OCI-LY1 (cell line): ENCODE measurements at regions not wholly inside any gene's neighbourhood (a gene's known extent, or its start where the extent isn't known, plus 50 kb on each side); places are given as distances from the start of the nearest gene placed in this dataset.

Experiments used
- H2AFZ ChIP-seq: fragments of 200-600 bp; sonication (generic), shearing (Covaris generic); 2 replicates; pipeline ENCODE4 v1.6.0; 2014; ENCODE audit warnings: antibody characterized with exemption, mild to moderate bottlenecking, low read length
- H3F3A ChIP-seq: fragments of 200-600 bp; sonication (generic), shearing (Covaris generic); 2 replicates; pipeline ENCODE4 v1.6.0; 2014; ENCODE audit warnings: mild to moderate bottlenecking, antibody characterized with exemption, low read length, moderate library complexity; ENCODE audit not compliant: insufficient read depth
- H3K27ac ChIP-seq: fragments of 200-600 bp; sonication (generic); 2 replicates; pipeline ENCODE4 v1.5.1; 2014; ENCODE audit warnings: low read length, mixed run types, mild to moderate bottlenecking, low read depth; ENCODE audit not compliant: poor library complexity, severe bottlenecking
- H3K27me3 ChIP-seq: fragments of 200-600 bp; sonication (generic); 2 replicates; pipeline ENCODE4 v1.6.0; 2014; ENCODE audit warnings: antibody characterized with exemption, mild to moderate bottlenecking, low read length, moderate library complexity; ENCODE audit not compliant: insufficient read depth
- H3K36me3 ChIP-seq: fragments of 200-600 bp; sonication (generic); 2 replicates; pipeline ENCODE4 v1.6.1; 2014; ENCODE audit warnings: mild to moderate bottlenecking, antibody characterized with exemption, low read length, moderate library complexity, mixed read lengths; ENCODE audit not compliant: insufficient read depth
- H3K4me1 ChIP-seq: fragments of 200-600 bp; sonication (generic); 2 replicates; pipeline ENCODE4 v1.5.1; 2014; ENCODE audit warnings: mild to moderate bottlenecking, low read length, moderate library complexity; ENCODE audit not compliant: insufficient read depth, severe bottlenecking
- H3K4me2 ChIP-seq: fragments of 200-600 bp; sonication (generic), shearing (Covaris generic); 2 replicates; pipeline ENCODE4 v1.6.1; 2014; ENCODE audit warnings: low read length
- H3K4me3 ChIP-seq: fragments of 200-600 bp; sonication (generic); 2 replicates; pipeline ENCODE4 v1.5.1; 2014; ENCODE audit warnings: low read length, low read depth, mild to moderate bottlenecking, mixed read lengths; ENCODE audit not compliant: poor library complexity, severe bottlenecking
- H3K79me2 ChIP-seq: fragments of 200-600 bp; shearing (Covaris generic); 2 replicates; pipeline ENCODE4 v1.6.1; 2016; ENCODE audit warnings: mixed run types, low read length, mixed read lengths; ENCODE audit not compliant: insufficient read depth
- H3K9ac ChIP-seq: fragments of 200-600 bp; sonication (generic), shearing (Covaris generic); 2 replicates; pipeline ENCODE4 v1.6.1; 2014; ENCODE audit warnings: mild to moderate bottlenecking, low read length, mixed read lengths
- H3K9me2 ChIP-seq: fragments of 200-600 bp; sonication (generic), shearing (Covaris generic); 2 replicates; pipeline ENCODE4 v1.6.1; 2014; ENCODE audit warnings: low read depth, mild to moderate bottlenecking, low read length, mixed read lengths
- H3K9me3 ChIP-seq: fragments of 200-600 bp; shearing (Covaris generic); 2 replicates; pipeline ENCODE4 v1.6.1; 2014; ENCODE audit warnings: low read length, mixed read lengths
- H4K20me1 ChIP-seq: fragments of 200-600 bp; sonication (generic), shearing (Covaris generic); 2 replicates; pipeline ENCODE4 v1.6.0; 2016; ENCODE audit warnings: mild to moderate bottlenecking, low read length; ENCODE audit not compliant: insufficient read depth
- CTCF ChIP-seq: fragments of 200-600 bp; sonication (generic), shearing (Covaris generic); IDR thresholded peaks from 2 replicates; pipeline ENCODE4 v1.5.1; 2017; ENCODE audit warnings: mild to moderate bottlenecking, antibody characterized with exemption, low read length, moderate library complexity, mixed read lengths
- EZH2 ChIP-seq: fragments of 200-600 bp; sonication (generic), shearing (Covaris generic); IDR thresholded peaks from 2 replicates; pipeline ENCODE4 v1.8.0; 2017; ENCODE audit warnings: borderline replicate concordance, mixed run types, mild to moderate bottlenecking, antibody characterized with exemption, low read length, moderate library complexity, mixed read lengths

- H2AFZ ChIP-seq = no peak overlapping the region
These were observed 1357.3 kb upstream of the EYS start for GRCh38 chr6:67064323-67064722.

GRCh38 chr6:67047996-67048395 lies 1341.0 kb upstream of the EYS start:
- no peak overlapping the region for H3K9ac ChIP-seq
- no peaks in the 10 kb centered on the region for H3K79me2 ChIP-seq
- H3K4me2 ChIP-seq = no peak overlapping the region
- H3F3A ChIP-seq = no peaks in the 10 kb centered on the region
- H4K20me1 ChIP-seq = no peaks in the 10 kb centered on the region
- H3K9me2 ChIP-seq = no peaks in the 10 kb centered on the region
- H3K4me3 ChIP-seq = no peak overlapping the region
- H2AFZ ChIP-seq = no peak overlapping the region
- TF ChIP-seq CTCF (no peak), EZH2 (no peak)
- no peaks in the 10 kb centered on the region for H3K36me3 ChIP-seq
- no peaks in the 10 kb centered on the region for H3K27me3 ChIP-seq
- H3K4me1 ChIP-seq = no peaks in the 10 kb centered on the region
- no peaks in the 10 kb centered on the region for H3K9me3 ChIP-seq
- no peak overlapping the region for H3K27ac ChIP-seq

More at GRCh38 chr6:67064323-67064722, 1357.3 kb upstream of the EYS start:
- H4K20me1 ChIP-seq = no peaks in the 10 kb centered on the region
- H3K9me3 ChIP-seq = no peaks in the 10 kb centered on the region
- H3K27me3 ChIP-seq = no peaks in the 10 kb centered on the region
- no peaks in the 10 kb centered on the region for H3K4me1 ChIP-seq
- no peak overlapping the region for H3K9ac ChIP-seq
- H3K9me2 ChIP-seq = no peaks in the 10 kb centered on the region
- no peaks in the 10 kb centered on the region for H3F3A ChIP-seq
- no peak overlapping the region for H3K4me3 ChIP-seq
- no peaks in the 10 kb centered on the region for H3K36me3 ChIP-seq
- H3K27ac ChIP-seq = no peak overlapping the region
- H3K79me2 ChIP-seq = no peaks in the 10 kb centered on the region
- TF ChIP-seq EZH2 = no peak
- no peak for TF ChIP-seq CTCF
- H3K4me2 ChIP-seq = no peak overlapping the region

- Histone ChIP-seq H2AFZ (no peak overlapping the region), H3K4me1 (no peaks in the 10 kb centered on the region), H3K9me3 (no peaks in the 10 kb centered on the region), H3K9me2 (no peaks in the 10 kb centered on the region), H3K36me3 (no peaks in the 10 kb centered on the region), H3K27ac (no peak overlapping the region), H3K4me3 (no peak overlapping the region), H3F3A (no peaks in the 10 kb centered on the region), H4K20me1 (no peaks in the 10 kb centered on the region), H3K79me2 (no peaks in the 10 kb centered on the region), H3K9ac (no peak overlapping the region), H3K4me2 (no peak overlapping the region), H3K27me3 (no peaks in the 10 kb centered on the region)
- no peak for TF ChIP-seq CTCF
- no peak for TF ChIP-seq EZH2
These were observed 1338.0 kb upstream of the EYS start for GRCh38 chr6:67045076-67045475.
